Body of pancreas (tissue), 4 donors: ENCODE measurements at regions not wholly inside any gene's neighbourhood (a gene's known extent, or its start where the extent isn't known, plus 50 kb on each side); places are given as distances from the start of the nearest gene placed in this dataset.

Experiments used
- ATAC-seq: fragments of 150-250 bp; one replicate; pipeline ENCODE4 v1.9.1; 2016
- DNase-seq, 4 donors: peaks; one replicate each; pipeline ENCODE4 v3.0.0-alpha.2; 2019
- H3K27ac ChIP-seq, 4 donors: fragments of 200-600 bp; sonication (generic); 1 replicate in 3 of 4; 2 replicates in 1 of 4; pipeline versions ENCODE4 v1.5.1 to v1.6.1; 2016 to 2019; ENCODE audit warnings: mild to moderate bottlenecking in 1 of 4, mixed read lengths in 1 of 4, moderate library complexity in 1 of 4
- H3K27me3 ChIP-seq, 2 donors: fragments of 200-600 bp; sonication (generic); one replicate each; pipeline ENCODE4 v1.6.0; 2016; ENCODE audit warnings: mild to moderate bottlenecking in 1 of 2
- H3K36me3 ChIP-seq, 2 donors: fragments of 200-600 bp; sonication (generic); replicated peaks in 1 of 2; 2 replicates each; pipeline ENCODE4 v1.5.1; 2016; ENCODE audit warnings: low read depth in 2 of 2; ENCODE audit not compliant: insufficient read depth in 1 of 2
- H3K4me1 ChIP-seq: fragments of 200-600 bp; sonication (generic); one replicate; pipeline ENCODE4 v1.6.0; 2016
- H3K4me3 ChIP-seq, 2 donors: fragments of 200-600 bp; sonication (generic); 1 replicate in 1 of 2; 2 replicates in 1 of 2; pipeline ENCODE4 v1.5.1; 2016 to 2019
- H3K9me3 ChIP-seq, 3 donors: fragments of 200-600 bp; sonication (generic); 1 replicate in 2 of 3; 2 replicates in 1 of 3; pipeline ENCODE4 v1.5.1; 2016
- CTCF ChIP-seq, 7 experiments: fragments of 450-650 bp in 4 of 7; fragments of 200-600 bp in 3 of 7; sonication (generic) in 3 of 7; IDR thresholded peaks; one replicate each; pipeline ENCODE4 v1.5.1; 2016 to 2019; ENCODE audit warnings: antibody characterized with exemption in 7 of 7
- POLR2A ChIP-seq, 3 donors: fragments of 450-650 bp; IDR thresholded peaks; one replicate each; pipeline ENCODE4 v1.6.1; 2016; ENCODE audit warnings: antibody characterized with exemption in 3 of 3, mild to moderate bottlenecking in 2 of 3
- WGBS, 2 donors: methylation state at CpG; one replicate each; pipeline ENCODE4 v1.1.5; 2017; 5-methylcytosine and 5-hydroxymethylcytosine counted together
- intact Hi-C: fragments of 100-400 bp; cut with DNase I; formaldehyde crosslinking; loops from one replicate; pipeline ENCODE4 v1.15.1; 2023

GRCh38 chr11:115100706-115101105, 403.5 kb downstream of the CADM1 start:
- H3K9me3 ChIP-seq = no peaks in the 10 kb centered on the region
- H3K4me3 ChIP-seq = no peak overlapping the region
- no peaks in the 10 kb centered on the region for H3K36me3 ChIP-seq
- no peaks in the 10 kb centered on the region for H3K4me1 ChIP-seq
- intact Hi-C loops = no loop called here
- TF ChIP-seq POLR2A (IDR thresholded peaks at IDR 0.05) (no peak), CTCF (IDR thresholded peaks at IDR 0.05) (no peak)
- no peak overlapping the region for H3K27ac ChIP-seq
- 81% methylated on average over 9 of the region's 9 CpGs for WGBS, 2 donors
- no peaks in the 10 kb centered on the region for H3K27me3 ChIP-seq
- ATAC-seq (no peak), DNase-seq (no peak)

GRCh38 chr11:115103921-115104320, 400.3 kb downstream of the CADM1 start:
- WGBS, 2 donors = 49 to 60% methylated on average over 7 of the region's 7 CpGs
- no peaks in the 10 kb centered on the region for H3K36me3 ChIP-seq
- no peak for ATAC-seq
- H3K27me3 ChIP-seq = no peaks in the 10 kb centered on the region
- no peak overlapping the region for H3K4me3 ChIP-seq
- TF ChIP-seq POLR2A (IDR thresholded peaks at IDR 0.05) (no peak), CTCF (IDR thresholded peaks at IDR 0.05) (no peak)
- intact Hi-C loops = no loop called here
- H3K9me3 ChIP-seq = no peaks in the 10 kb centered on the region
- no peak for DNase-seq
- H3K4me1 ChIP-seq = no peaks in the 10 kb centered on the region
- H3K27ac ChIP-seq = no peak overlapping the region

- 62 to 63% methylated on average over 9 of the region's 9 CpGs for WGBS, 2 donors
- H3K36me3 ChIP-seq = no peaks in the 10 kb centered on the region
Measured at GRCh38 chr11:115104851-115105453, 399.3 kb downstream of the CADM1 start.

GRCh38 chr11:115111066-115111465, 393.1 kb downstream of the CADM1 start:
- intact Hi-C loops = no loop called here
- Histone ChIP-seq H3K4me1 (no peaks in the 10 kb centered on the region), H3K27ac (no peak overlapping the region), H3K27me3 (no peaks in the 10 kb centered on the region), H3K9me3 (no peaks in the 10 kb centered on the region), H3K36me3 (no peaks in the 10 kb centered on the region), H3K4me3 (no peak overlapping the region)
- no peak for ATAC-seq
- WGBS, 2 donors = 79 to 81% methylated on average over 5 of the region's 5 CpGs
- no peak for TF ChIP-seq CTCF (IDR thresholded peaks at IDR 0.05)
- no peak for TF ChIP-seq POLR2A (IDR thresholded peaks at IDR 0.05)
- DNase-seq = no peak

More at GRCh38 chr11:115104851-115105453, 399.3 kb downstream of the CADM1 start:
- no peak overlapping the region for H3K4me3 ChIP-seq
- no peaks in the 10 kb centered on the region for H3K9me3 ChIP-seq
- ATAC-seq (no peak), DNase-seq (no peak)
- H3K27ac ChIP-seq = no peak overlapping the region
- no peaks in the 10 kb centered on the region for H3K4me1 ChIP-seq
- intact Hi-C loops = no loop called here
- TF ChIP-seq CTCF (IDR thresholded peaks at IDR 0.05) (no peak), POLR2A (IDR thresholded peaks at IDR 0.05) (no peak)
- H3K27me3 ChIP-seq = no peaks in the 10 kb centered on the region

GRCh38 chr11:115112754-115113153, 391.5 kb downstream of the CADM1 start:
- WGBS, 2 donors = 43 to 45% methylated on average over 5 to 6 of the region's 6 CpGs

More at GRCh38 chr11:115112754-115113153, 391.5 kb downstream of the CADM1 start:
- DNase-seq (no peak), ATAC-seq (no peak)
- no peak overlapping the region for H3K4me3 ChIP-seq
- TF ChIP-seq CTCF (IDR thresholded peaks at IDR 0.05) = no peak
- no peak for TF ChIP-seq POLR2A (IDR thresholded peaks at IDR 0.05)
- intact Hi-C loops = no loop called here
- H3K4me1 ChIP-seq = no peaks in the 10 kb centered on the region
- H3K27ac ChIP-seq = no peak overlapping the region
- H3K9me3 ChIP-seq = no peaks in the 10 kb centered on the region
- no peaks in the 10 kb centered on the region for H3K27me3 ChIP-seq
- H3K36me3 ChIP-seq = no peaks in the 10 kb centered on the region
